ENCODE measurements at regions not wholly inside any gene's neighbourhood (a gene's known extent, or its start where the extent isn't known, plus 50 kb on each side); places are given as distances from the start of the nearest gene placed in this dataset.
"Not testable (repeated sequence)": the region's sequence is repeated elsewhere in the genome, so short reads cannot be mapped to it uniquely, and the experiment has no call there.

GRCh38 chr1:61028136-61028535 lies 54.2 kb upstream of the NFIA start:
- Mint-ChIP-seq H3K9me3 (no peaks in the 10 kb centered on the region), H3K4me3 (no peak overlapping the region), H3K36me3 (ENCODE audit: low read depth) (no peaks in the 10 kb centered on the region), H3K27ac (no peak overlapping the region), H3K4me1 (ENCODE audit: low read depth) (no peaks in the 10 kb centered on the region), H3K27me3 (no peaks in the 10 kb centered on the region)
- intact Hi-C loops (cut with micrococcal nuclease), result no loop called here

- H3K27me3 Mint-ChIP-seq; H3K36me3 Mint-ChIP-seq (ENCODE audit: low read depth); H3K9me3 Mint-ChIP-seq; intact Hi-C loops (cut with micrococcal nuclease); H3K4me1 Mint-ChIP-seq (ENCODE audit: low read depth); H3K27ac Mint-ChIP-seq; H3K4me3 Mint-ChIP-seq: not testable (repeated sequence)
Observed at GRCh38 chr1:61018068-61018467, 64.3 kb upstream of the NFIA start.

GRCh38 chr1:61017651-61018050 lies 64.7 kb upstream of the NFIA start:
- H3K9me3 Mint-ChIP-seq, result no peaks in the 10 kb centered on the region
- H3K27me3 Mint-ChIP-seq, result no peaks in the 10 kb centered on the region
- H3K4me1 Mint-ChIP-seq (ENCODE audit: low read depth), result peaks cover 5% of the 10 kb centered on the region
- H3K36me3 Mint-ChIP-seq (ENCODE audit: low read depth), result no peaks in the 10 kb centered on the region
- intact Hi-C loops (cut with micrococcal nuclease), result no loop called here
- no peak overlapping the region for H3K27ac Mint-ChIP-seq
- H3K4me3 Mint-ChIP-seq, result no peak overlapping the region

GRCh38 chr1:61013946-61014667 lies 68.3 kb upstream of the NFIA start:
- Mint-ChIP-seq H3K27me3 (no peaks in the 10 kb centered on the region), H3K36me3 (ENCODE audit: low read depth) (no peaks in the 10 kb centered on the region), H3K4me3 (no peak overlapping the region), H3K9me3 (no peaks in the 10 kb centered on the region), H3K27ac (no peak overlapping the region), H3K4me1 (ENCODE audit: low read depth) (peaks cover 5% of the 10 kb centered on the region)
- intact Hi-C loops (cut with micrococcal nuclease), result no loop called here

GRCh38 chr1:61013189-61013945 lies 69.0 kb upstream of the NFIA start:
- no peaks in the 10 kb centered on the region for H3K27me3 Mint-ChIP-seq
- intact Hi-C loops (cut with micrococcal nuclease), result no loop called here

GRCh38 chr1:61012341-61012761 lies 70.0 kb upstream of the NFIA start:
- no peaks in the 10 kb centered on the region for H3K36me3 Mint-ChIP-seq (ENCODE audit: low read depth)
- intact Hi-C loops (cut with micrococcal nuclease), result no loop called here
- peaks cover under 1% of the 10 kb centered on the region for H3K4me1 Mint-ChIP-seq (ENCODE audit: low read depth)
- no peaks in the 10 kb centered on the region for H3K27me3 Mint-ChIP-seq
- H3K4me3 Mint-ChIP-seq, result no peak overlapping the region
- no peaks in the 10 kb centered on the region for H3K9me3 Mint-ChIP-seq
- H3K27ac Mint-ChIP-seq, result no peak overlapping the region

More at GRCh38 chr1:61013189-61013945, 69.0 kb upstream of the NFIA start:
- Mint-ChIP-seq H3K27ac (no peak overlapping the region), H3K36me3 (ENCODE audit: low read depth) (no peaks in the 10 kb centered on the region), H3K4me3 (no peak overlapping the region), H3K4me1 (ENCODE audit: low read depth) (peaks cover 5% of the 10 kb centered on the region), H3K9me3 (no peaks in the 10 kb centered on the region)

- Mint-ChIP-seq H3K27me3 (no peaks in the 10 kb centered on the region), H3K36me3 (ENCODE audit: low read depth) (no peaks in the 10 kb centered on the region), H3K4me3 (no peak overlapping the region), H3K9me3 (no peaks in the 10 kb centered on the region), H3K4me1 (ENCODE audit: low read depth) (no peaks in the 10 kb centered on the region), H3K27ac (no peak overlapping the region)
- intact Hi-C loops (cut with micrococcal nuclease), result no loop called here
Observed at GRCh38 chr1:61011561-61012263, 70.6 kb upstream of the NFIA start.

- H3K4me3 Mint-ChIP-seq, result no peak overlapping the region
- no peaks in the 10 kb centered on the region for H3K27me3 Mint-ChIP-seq
- H3K9me3 Mint-ChIP-seq, result no peaks in the 10 kb centered on the region
- H3K4me1 Mint-ChIP-seq (ENCODE audit: low read depth), result peaks cover 11% of the 10 kb centered on the region
- H3K27ac Mint-ChIP-seq, result no peak overlapping the region
- no peaks in the 10 kb centered on the region for H3K36me3 Mint-ChIP-seq (ENCODE audit: low read depth)
- intact Hi-C loops (cut with micrococcal nuclease), result no loop called here
Observed at GRCh38 chr1:61007534-61008364, 74.6 kb upstream of the NFIA start.

- intact Hi-C loops (cut with micrococcal nuclease), result no loop called here
- no peak overlapping the region for H3K4me3 Mint-ChIP-seq
- no peaks in the 10 kb centered on the region for H3K9me3 Mint-ChIP-seq
- H3K27ac Mint-ChIP-seq, result no peak overlapping the region
- peaks cover 11% of the 10 kb centered on the region for H3K4me1 Mint-ChIP-seq (ENCODE audit: low read depth)
- H3K27me3 Mint-ChIP-seq, result no peaks in the 10 kb centered on the region
- no peaks in the 10 kb centered on the region for H3K36me3 Mint-ChIP-seq (ENCODE audit: low read depth)
Observed at GRCh38 chr1:61005614-61006580, 76.5 kb upstream of the NFIA start.

- intact Hi-C loops (cut with micrococcal nuclease), result no loop called here
- Mint-ChIP-seq H3K36me3 (ENCODE audit: low read depth) (no peaks in the 10 kb centered on the region), H3K4me3 (no peak overlapping the region), H3K27ac (no peak overlapping the region), H3K27me3 (no peaks in the 10 kb centered on the region), H3K9me3 (no peaks in the 10 kb centered on the region), H3K4me1 (ENCODE audit: low read depth) (peaks cover 11% of the 10 kb centered on the region)
Observed at GRCh38 chr1:61004262-61005003, 77.9 kb upstream of the NFIA start.

- no peak overlapping the region for H3K27ac Mint-ChIP-seq
- H3K4me3 Mint-ChIP-seq, result no peak overlapping the region
- H3K4me1 Mint-ChIP-seq (ENCODE audit: low read depth), result peaks cover 11% of the 10 kb centered on the region
- H3K27me3 Mint-ChIP-seq, result no peaks in the 10 kb centered on the region
- no peaks in the 10 kb centered on the region for H3K9me3 Mint-ChIP-seq
- no peaks in the 10 kb centered on the region for H3K36me3 Mint-ChIP-seq (ENCODE audit: low read depth)
- intact Hi-C loops (cut with micrococcal nuclease), result no loop called here
Observed at GRCh38 chr1:61000327-61000726, 82.0 kb upstream of the NFIA start.

GRCh38 chr1:60998786-60999185 lies 83.6 kb upstream of the NFIA start:
- Mint-ChIP-seq H3K27ac (no peak overlapping the region), H3K27me3 (no peaks in the 10 kb centered on the region), H3K9me3 (no peaks in the 10 kb centered on the region), H3K4me1 (ENCODE audit: low read depth) (peaks cover 2% of the 10 kb centered on the region), H3K4me3 (no peak overlapping the region), H3K36me3 (ENCODE audit: low read depth) (no peaks in the 10 kb centered on the region)
- intact Hi-C loops (cut with micrococcal nuclease), result no loop called here
